ENCODE measurements at regions not wholly inside any gene's neighbourhood (a gene's known extent, or its start where the extent isn't known, plus 50 kb on each side); places are given as distances from the start of the nearest gene placed in this dataset.
"Not testable (repeated sequence)": the region's sequence is repeated elsewhere in the genome, so short reads cannot be mapped to it uniquely, and the experiment has no call there.

- no peak for DNase-seq
Observed at GRCh38 chr6:44049989-44050871, 77.0 kb downstream of the MRPL14 start.

DNA sequence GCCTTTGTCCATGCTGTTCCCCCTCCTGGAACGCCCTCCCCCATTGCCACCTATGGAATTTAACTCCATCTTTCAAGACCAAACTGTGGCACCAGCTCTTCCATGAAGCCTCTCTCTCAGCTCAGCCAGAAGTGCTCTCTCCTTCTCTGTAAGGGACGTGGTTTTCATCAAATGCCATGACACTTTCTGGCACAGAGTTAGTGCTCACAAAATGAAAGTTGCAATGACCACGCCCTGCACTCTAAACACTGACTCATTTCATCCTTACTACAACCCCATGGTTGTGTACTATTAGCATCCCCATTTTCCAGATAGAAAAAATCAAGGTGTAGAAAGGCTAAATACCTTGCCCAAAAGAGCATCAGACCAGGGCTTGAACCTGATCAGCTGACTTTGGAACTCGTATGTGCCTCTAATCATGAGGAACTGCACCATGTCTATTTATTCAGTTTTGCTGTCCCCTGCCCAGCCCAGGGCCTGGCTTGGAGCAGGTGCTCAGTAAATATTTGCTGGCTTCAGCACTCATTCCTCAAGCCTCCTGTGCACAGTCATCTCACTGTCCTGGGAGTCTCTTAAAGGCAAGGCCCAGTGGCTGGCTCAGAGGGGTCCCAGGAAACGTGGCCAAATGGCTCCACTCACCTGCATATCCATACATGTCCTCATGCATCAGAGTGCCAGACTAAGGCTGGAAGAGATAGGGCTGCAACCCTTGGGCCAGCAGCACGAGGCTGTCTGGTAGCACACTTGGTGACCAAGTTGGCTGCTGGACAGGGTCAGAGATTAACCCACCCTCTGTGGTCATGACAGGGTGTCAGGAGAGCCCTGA is 77.9 kb downstream of the MRPL14 start:
- no peak for DNase-seq

GRCh38 chr6:44048277-44048676 is 79.0 kb downstream of the MRPL14 start:
- no peak for DNase-seq

- DNase-seq = no peak
Observed at GRCh38 chr6:44047801-44048200, 79.5 kb downstream of the MRPL14 start.

GRCh38 chr6:44047179-44047546 is 80.1 kb downstream of the MRPL14 start:
- DNase-seq = no peak

DNA sequence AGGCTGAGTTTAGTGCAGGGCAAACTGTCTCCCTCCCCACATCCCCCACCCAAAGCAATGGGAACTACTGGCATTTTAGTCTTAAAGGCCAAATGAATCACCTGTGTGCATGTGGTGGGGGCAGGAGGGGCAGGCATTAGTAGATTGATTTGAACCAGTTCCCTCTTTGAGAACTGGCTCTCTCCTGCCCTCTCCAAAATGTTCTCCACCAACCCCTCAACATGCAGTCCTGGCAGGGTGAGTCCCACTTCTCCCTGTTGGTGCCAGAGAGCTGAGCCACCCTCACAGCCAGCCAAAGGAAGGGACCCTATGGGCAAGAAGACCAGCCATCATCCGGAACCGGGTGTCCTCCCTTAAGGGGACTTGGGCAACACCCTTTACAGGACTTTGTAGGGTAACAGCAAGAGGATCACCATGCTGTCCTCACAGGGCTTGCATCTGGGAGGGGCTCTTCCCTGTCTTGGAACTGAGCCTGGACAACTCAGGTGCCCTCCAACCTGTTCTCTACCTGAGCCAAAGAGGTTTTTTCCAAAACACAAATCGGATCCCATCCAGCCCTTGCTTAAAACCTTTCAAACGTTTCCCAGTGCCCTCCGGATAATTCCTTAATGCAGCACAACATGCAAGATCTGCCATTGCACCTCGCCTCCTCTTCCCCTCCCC is 80.6 kb downstream of the MRPL14 start:
- DNase-seq = no peak

DNA sequence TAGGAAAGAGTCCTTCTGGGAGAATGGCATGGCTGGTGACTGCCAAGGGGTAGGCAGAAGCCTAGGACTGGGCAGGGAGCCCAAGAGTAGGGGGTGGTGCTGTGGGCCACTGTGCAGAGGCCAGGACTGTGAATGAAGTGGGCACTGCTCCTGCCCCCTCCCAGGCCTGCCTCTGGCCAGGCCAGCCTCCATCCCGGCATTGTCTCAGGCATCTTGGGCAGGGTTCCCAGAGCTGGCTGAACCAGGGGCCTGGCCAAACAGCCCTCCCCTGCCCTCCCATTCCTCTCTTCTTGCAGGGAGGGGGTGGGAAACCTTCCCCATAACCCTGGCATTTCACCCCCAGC is 81.6 kb downstream of the MRPL14 start:
- DNase-seq = peak; percentile 60

DNA sequence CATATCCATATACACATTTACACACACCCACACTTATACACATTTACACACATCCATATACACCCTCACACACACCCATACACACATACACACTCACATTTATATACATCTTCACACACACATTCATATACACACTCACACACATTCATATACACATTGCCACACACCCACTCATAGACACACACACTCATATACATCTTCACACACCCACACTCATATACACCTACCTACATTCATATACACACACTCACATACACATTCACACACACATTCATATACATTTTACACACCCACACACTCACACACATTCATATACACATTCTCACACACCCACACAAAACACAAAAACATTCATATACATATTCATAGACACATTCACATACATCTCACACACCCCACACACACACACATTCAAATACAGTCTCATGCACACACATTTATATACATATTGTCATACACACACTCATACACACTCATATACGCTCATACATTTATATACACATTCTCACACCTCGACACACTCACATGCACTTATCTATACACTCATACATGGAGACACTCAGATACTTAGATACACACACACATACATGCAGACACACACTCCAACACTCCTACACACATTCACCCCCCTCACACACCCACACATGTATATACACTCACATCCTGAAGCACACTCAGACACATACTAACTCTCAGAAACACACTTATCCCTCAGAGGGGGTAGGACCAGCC is 82.1 kb downstream of the MRPL14 start:
- no peak for DNase-seq

DNA sequence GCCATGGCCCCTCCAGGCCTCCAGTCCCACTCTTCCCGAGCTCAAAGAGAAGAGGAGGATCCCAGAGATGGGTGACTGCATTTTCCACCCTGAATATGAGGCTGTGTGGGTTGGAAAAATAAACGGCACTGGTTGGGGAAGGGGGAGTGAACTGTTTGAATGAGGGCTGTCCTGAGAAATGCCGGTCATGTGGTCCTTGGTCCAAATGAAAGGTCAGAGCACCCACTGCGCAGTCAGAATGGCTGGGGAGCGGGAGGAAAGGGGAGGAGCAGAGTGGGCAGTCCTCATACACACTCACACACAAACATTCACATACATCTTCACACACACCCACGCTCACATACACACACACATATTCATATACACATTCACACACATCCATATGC is 83.1 kb downstream of the MRPL14 start:
- DNase-seq = no peak

GRCh38 chr6:44043479-44044153 is 83.6 kb downstream of the MRPL14 start:
- peak; percentile 69 for DNase-seq

GRCh38 chr6:44042989-44043478 is 84.2 kb downstream of the MRPL14 start:
- no peak for DNase-seq

DNA sequence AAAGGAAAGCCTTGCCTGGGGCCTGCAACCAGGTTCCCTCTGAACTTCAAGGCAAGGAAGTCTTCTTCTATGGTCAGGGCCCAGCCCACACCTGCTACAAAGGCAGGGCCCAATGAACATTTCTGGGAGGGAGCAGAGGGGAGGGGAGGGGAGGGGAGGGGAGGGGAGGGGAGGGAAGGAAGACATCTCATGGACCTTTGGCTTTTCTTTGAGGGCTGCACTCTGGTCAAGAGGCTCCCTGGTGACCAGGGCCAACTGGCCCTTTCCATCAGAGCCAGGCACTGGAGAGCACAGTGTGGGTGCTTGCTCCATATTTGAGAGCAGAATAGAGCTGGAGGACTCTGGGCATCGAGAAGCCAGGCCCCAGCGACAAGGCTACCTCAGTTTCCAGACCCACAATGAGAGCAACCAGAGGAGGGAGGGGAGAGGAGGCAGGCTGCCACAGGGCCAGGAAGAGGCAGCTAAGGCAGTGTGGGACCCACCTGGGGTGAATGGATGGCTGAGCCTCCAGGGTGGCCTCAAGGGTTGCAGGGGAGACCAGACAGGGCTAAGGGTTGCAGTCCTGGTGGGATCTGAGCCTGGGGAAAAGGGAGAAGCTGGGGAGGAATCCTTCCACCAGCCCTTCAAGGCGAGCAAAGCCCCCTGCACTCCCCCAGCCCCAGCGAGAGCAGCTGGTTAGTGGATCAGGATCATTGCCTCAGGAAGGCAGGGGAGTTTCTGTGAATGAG is 84.8 kb downstream of the MRPL14 start:
- DNase-seq = no peak

GRCh38 chr6:44041461-44042260 is 85.6 kb downstream of the MRPL14 start:
- peak; percentile 81 for DNase-seq

GRCh38 chr6:44040786-44041185 is 86.5 kb downstream of the MRPL14 start:
- peak; percentile 6 for DNase-seq

DNA sequence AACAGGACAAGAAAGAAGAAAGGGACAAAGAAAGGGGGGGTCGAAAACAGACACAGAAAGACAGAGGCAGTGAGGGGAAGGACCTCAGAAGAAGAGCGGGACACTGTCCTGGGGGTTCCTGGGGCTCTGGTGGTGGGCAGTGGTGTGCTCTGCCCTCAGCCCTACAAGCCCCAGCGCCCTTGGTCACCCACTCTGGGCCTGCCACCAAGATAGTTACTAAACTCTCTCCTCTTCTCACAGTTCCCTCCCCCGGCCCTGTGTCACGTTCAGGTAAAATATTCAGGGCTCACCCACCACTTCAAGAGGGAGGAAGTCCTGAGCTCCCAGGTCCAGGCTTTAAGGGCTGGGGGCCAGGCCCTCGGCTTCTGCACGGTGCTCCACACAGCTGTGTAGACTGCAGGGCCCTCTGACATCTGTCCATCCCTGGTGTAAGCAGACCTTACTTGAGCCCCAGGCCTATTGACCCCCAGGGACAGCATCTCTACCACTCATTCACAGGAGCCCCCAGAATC is 87.4 kb downstream of the MRPL14 start:
- peak; percentile 10 for DNase-seq

- peak; percentile 14 for DNase-seq
Observed at GRCh38 chr6:44039191-44039719, 88.0 kb downstream of the MRPL14 start.

GRCh38 chr6:44038543-44039065 is 88.6 kb downstream of the MRPL14 start:
- peak; percentile 8 for DNase-seq

DNA sequence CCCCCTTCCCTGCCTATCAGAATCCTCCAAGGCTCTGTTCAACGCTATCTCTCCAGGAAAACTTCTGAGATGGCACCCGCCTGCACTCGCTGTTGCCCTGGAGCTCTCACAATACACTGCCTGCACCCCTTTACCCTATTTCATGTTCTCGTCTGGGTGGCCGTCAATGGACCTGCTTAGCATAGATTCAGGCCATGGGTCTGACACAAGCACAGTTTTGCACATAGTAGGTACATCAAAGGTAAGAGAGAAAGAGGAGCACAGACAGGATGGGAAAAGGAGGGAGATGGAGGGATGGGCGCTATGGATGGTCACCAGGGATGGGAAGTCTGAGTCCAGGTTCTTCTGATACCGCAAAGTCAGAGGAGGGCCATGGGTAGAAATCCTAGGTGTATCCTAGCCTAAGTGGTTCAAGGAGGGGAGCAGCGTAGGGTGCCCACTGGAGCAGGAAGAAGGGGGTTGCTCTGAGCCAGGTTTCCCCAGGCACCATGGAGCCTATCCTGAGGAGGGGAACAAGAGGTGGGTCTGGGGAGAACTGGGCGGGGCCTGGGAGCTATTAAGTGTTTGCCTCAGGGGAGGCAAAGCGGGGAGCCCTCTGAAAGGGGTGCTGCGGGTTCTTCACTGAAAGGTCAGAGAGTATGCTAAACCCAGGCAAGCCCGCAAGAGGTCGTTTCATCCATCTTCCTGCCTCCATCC is 89.3 kb downstream of the MRPL14 start:
- peak; percentile 9 for DNase-seq

GRCh38 chr6:44037276-44037675 is 90.0 kb downstream of the MRPL14 start:
- not testable (repeated sequence) for DNase-seq
